DOHH2 (cell line): ENCODE measurements at regions not wholly inside any gene's neighbourhood (a gene's known extent, or its start where the extent isn't known, plus 50 kb on each side); places are given as distances from the start of the nearest gene placed in this dataset.
"Not testable (repeated sequence)": the region's sequence is repeated elsewhere in the genome, so short reads cannot be mapped to it uniquely, and the experiment has no call there.

ENCODE experiments used
- EZH2phosphoT487 ChIP-seq: fragments of 200-600 bp; sonication (generic); IDR thresholded peaks from 2 replicates; pipeline ENCODE4 v1.6.1; 2017; ENCODE audit warnings: borderline replicate concordance, mild to moderate bottlenecking, antibody characterized with exemption, low read length, moderate library complexity, mixed read lengths
- TF ChIP-seq, protein P1 (sequence below): fragments of 200-600 bp; sonication (generic); IDR thresholded peaks from one replicate; pipeline ENCODE4 v1.5.1; 2014; ENCODE audit warnings: antibody characterized with exemption, mild to moderate bottlenecking, low read depth, low read length; ENCODE audit not compliant: poor library complexity, severe bottlenecking

DNA sequence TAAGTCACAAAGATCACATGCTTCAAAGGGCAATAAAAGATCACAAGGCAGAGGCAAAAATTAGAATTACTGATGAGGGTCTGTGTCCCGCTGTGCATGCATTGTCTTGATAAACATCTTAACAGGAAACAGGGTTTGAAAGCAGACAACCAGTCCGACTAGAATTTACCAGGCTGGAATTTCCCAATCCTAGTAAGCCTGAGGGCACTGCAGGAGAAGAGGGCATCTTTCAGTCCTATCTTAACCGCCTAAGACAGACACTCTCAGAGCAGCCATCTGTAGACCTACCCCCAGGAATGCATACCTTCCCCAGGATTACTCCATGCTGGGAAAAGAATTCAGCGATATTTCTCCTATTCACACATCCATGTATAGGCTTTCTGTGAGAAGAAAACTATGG, 465.8 kb upstream of the TMEFF2 start:
- TF ChIP-seq, protein P1, sequence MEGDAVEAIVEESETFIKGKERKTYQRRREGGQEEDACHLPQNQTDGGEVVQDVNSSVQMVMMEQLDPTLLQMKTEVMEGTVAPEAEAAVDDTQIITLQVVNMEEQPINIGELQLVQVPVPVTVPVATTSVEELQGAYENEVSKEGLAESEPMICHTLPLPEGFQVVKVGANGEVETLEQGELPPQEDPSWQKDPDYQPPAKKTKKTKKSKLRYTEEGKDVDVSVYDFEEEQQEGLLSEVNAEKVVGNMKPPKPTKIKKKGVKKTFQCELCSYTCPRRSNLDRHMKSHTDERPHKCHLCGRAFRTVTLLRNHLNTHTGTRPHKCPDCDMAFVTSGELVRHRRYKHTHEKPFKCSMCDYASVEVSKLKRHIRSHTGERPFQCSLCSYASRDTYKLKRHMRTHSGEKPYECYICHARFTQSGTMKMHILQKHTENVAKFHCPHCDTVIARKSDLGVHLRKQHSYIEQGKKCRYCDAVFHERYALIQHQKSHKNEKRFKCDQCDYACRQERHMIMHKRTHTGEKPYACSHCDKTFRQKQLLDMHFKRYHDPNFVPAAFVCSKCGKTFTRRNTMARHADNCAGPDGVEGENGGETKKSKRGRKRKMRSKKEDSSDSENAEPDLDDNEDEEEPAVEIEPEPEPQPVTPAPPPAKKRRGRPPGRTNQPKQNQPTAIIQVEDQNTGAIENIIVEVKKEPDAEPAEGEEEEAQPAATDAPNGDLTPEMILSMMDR, result not testable (repeated sequence)
- not testable (repeated sequence) for TF ChIP-seq EZH2phosphoT487
